Tibial artery (tissue), 4 donors: ENCODE measurements at regions not wholly inside any gene's neighbourhood (a gene's known extent, or its start where the extent isn't known, plus 50 kb on each side); places are given as distances from the start of the nearest gene placed in this dataset.

Source experiments
- DNase-seq, 2 donors: peaks; one replicate each; pipeline ENCODE4 v3.0.0-alpha.2; 2019
- H3K27ac ChIP-seq, 2 donors: fragments of 200-600 bp; sonication (generic) in 1 of 2; 1 replicate in 1 of 2; 2 replicates in 1 of 2; pipeline ENCODE4 v1.5.1; 2018 to 2019; ENCODE audit warnings: mild to moderate bottlenecking in 1 of 2
- H3K27me3 ChIP-seq, 2 donors: fragments of 200-600 bp; sonication (generic) in 1 of 2; one replicate each; pipeline versions ENCODE4 v1.5.1 to v1.6.0; 2016 to 2019
- H3K36me3 ChIP-seq, 3 donors: fragments of 200-600 bp; sonication (generic) in 2 of 3; one replicate each; pipeline ENCODE4 v1.5.1; 2016 to 2019; ENCODE audit warnings: mild to moderate bottlenecking in 2 of 3
- H3K4me1 ChIP-seq, 4 donors: fragments of 200-600 bp; sonication (generic) in 2 of 4; 1 replicate in 3 of 4; 2 replicates in 1 of 4; pipeline ENCODE4 v1.5.1; 2016 to 2019
- H3K4me3 ChIP-seq, 2 donors: fragments of 200-600 bp; sonication (generic) in 1 of 2; 1 replicate in 1 of 2; 2 replicates in 1 of 2; pipeline ENCODE4 v1.5.1; 2018 to 2019; ENCODE audit warnings: mild to moderate bottlenecking in 2 of 2
- H3K9me3 ChIP-seq, 3 donors: fragments of 200-600 bp; sonication (generic) in 1 of 3; one replicate each; pipeline ENCODE4 v1.5.1; 2016 to 2019
- CTCF ChIP-seq, 2 experiments: fragments of 200-600 bp in 1 of 2; fragments of 450-650 bp in 1 of 2; IDR thresholded peaks; one replicate each; pipeline ENCODE4 v1.5.1; 2017 to 2019; ENCODE audit warnings: antibody characterized with exemption in 2 of 2, mild to moderate bottlenecking in 1 of 2, moderate library complexity in 1 of 2
- intact Hi-C: fragments of 100-400 bp; cut with DNase I; formaldehyde crosslinking; loops from one replicate; pipeline ENCODE4 v1.15.0; 2023; ENCODE audit warnings: low total_unique reads

DNA sequence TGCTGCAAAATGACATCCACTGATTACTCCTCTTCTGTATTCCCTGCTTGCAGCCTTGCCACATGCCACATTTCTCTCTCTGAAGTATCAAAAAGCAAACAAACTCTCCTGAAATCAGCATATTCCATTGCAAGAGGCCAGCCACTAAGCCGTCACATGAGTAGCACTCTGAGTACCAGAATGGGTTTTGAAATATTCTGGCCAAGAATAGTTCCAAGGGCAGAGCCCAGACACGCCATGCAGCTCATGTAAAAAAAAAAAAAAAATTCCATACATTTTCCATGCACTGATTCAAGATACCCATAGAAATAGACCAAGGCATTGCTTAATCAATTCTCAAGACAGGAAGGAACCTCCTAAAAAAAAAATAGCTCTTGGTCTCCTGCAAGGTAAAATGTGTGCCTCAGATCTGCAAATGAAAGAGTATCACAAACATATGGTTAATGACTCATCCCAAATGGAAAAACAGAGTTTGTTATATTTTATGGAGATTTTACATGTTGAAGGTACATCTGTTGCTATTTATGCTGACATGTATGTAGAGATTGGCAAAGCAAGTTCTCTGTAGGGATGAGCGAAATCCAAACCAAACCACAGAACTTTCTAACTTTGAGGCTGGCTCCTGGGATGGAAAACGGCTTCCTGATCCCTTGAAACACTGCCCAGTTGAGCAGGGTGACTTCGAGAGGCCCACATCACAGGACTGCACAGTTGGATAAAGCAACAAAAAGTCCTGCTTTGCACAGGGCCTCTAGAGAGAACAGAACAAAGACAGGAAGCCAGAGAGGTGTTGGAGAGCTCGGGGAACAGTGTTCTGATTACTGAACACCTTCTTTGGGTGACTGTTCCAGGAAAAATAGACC, 346.2 kb downstream of the ZNF521 start:
- H3K36me3 ChIP-seq = no peaks in the 10 kb centered on the region
- H3K4me3 ChIP-seq = no peak overlapping the region
- no peaks in the 10 kb centered on the region for H3K9me3 ChIP-seq
- peaks cover 0 to 4% (median 0%) of the 10 kb centered on the region in 4 donors for H3K4me1 ChIP-seq
- H3K27ac ChIP-seq = no peak overlapping the region
- intact Hi-C loops = no loop called here
- no peak for TF ChIP-seq CTCF (IDR thresholded peaks at IDR 0.05)
- no peaks in the 10 kb centered on the region for H3K27me3 ChIP-seq
- DNase-seq = no peak

GRCh38 chr18:25010623-25011374, 341.2 kb downstream of the ZNF521 start:
- intact Hi-C loops = no loop called here

More at GRCh38 chr18:25010623-25011374, 341.2 kb downstream of the ZNF521 start:
- no peak for TF ChIP-seq CTCF (IDR thresholded peaks at IDR 0.05)
- Histone ChIP-seq H3K36me3 (no peaks in the 10 kb centered on the region), H3K4me3 (no peak overlapping the region), H3K27me3 (peaks cover 0 to 2% of the 10 kb centered on the region in 2 donors), H3K9me3 (no peaks in the 10 kb centered on the region), H3K4me1 (no peaks in the 10 kb centered on the region), H3K27ac (no peak overlapping the region)
- DNase-seq = no peak
